ENCODE measurements at regions not wholly inside any gene's neighbourhood (a gene's known extent, or its start where the extent isn't known, plus 50 kb on each side); places are given as distances from the start of the nearest gene placed in this dataset.
"Not testable (repeated sequence)": the region's sequence is repeated elsewhere in the genome, so short reads cannot be mapped to it uniquely, and the experiment has no call there.

- 58% methylated on average over 1 of the region's 1 CpG for WGBS (ENCODE audit: missing lambda C conversion rate)
- no peak for TF ChIP-seq CTCF (IDR thresholded peaks at IDR 0.05)
- TF ChIP-seq ELK1 (IDR thresholded peaks at IDR 0.05; ENCODE audit: low read depth, low read length): no peak
- TF ChIP-seq POLR2A (IDR thresholded peaks at IDR 0.05; ENCODE audit: low read length): no peak
- TF ChIP-seq GATA3 (IDR thresholded peaks at IDR 0.05; ENCODE audit: borderline replicate concordance): no peak
- no peak for TF ChIP-seq FOSB (CRISPR knock-in tag; IDR thresholded peaks at IDR 0.05)
- TF ChIP-seq RFX5 (IDR thresholded peaks at IDR 0.05): no peak
- TF ChIP-seq CEBPB (IDR thresholded peaks at IDR 0.05): no peak
- no peak for TF ChIP-seq FOXS1 (CRISPR knock-in tag; IDR thresholded peaks at IDR 0.05)
- no peak for TF ChIP-seq HDAC2 (IDR thresholded peaks at IDR 0.05)
- TF ChIP-seq SREBF2 (IDR thresholded peaks at IDR 0.05): no peak
- no peak for TF ChIP-seq KDM5A (IDR thresholded peaks at IDR 0.05)
- no peak for DNase-seq (ENCODE audit: low read depth in 1 of 2, low spot score in 1 of 2)
- no peak overlapping the region for H3K4me3 ChIP-seq
- ChIA-PET POLR2A (no interaction called here), CTCF (no interaction called here)
- H3K9me3 ChIP-seq: no peaks in the 10 kb centered on the region
- H3K4me2 ChIP-seq: no peak overlapping the region
- FAIRE-seq: no peak
- H3K27ac ChIP-seq: no peak overlapping the region
- ATAC-seq: no peak
- H3K4me1 ChIP-seq: no peaks in the 10 kb centered on the region
These were observed 197.5 kb upstream of the SEMA6A start for GRCh38 chr5:116772152-116772501.

GRCh38 chr5:116771466-116772151 is 197.0 kb upstream of the SEMA6A start:
- WGBS (ENCODE audit: missing lambda C conversion rate): 57% methylated on average over 9 of the region's 9 CpGs
- Histone ChIP-seq H3K4me3 (no peak overlapping the region), H3K4me1 (0 out of 3 replicates have a peak, but pooled peaks cover 4% of the 10 kb centered on the region), H3K4me2 (no peak overlapping the region), H3K27ac (no peak overlapping the region), H3K9me3 (no peaks in the 10 kb centered on the region)
- ATAC-seq: no peak
- no peak for DNase-seq (ENCODE audit: low read depth in 1 of 2, low spot score in 1 of 2)
- TF ChIP-seq CBX2 (IDR thresholded peaks at IDR 0.05; ENCODE audit: borderline replicate concordance, low read depth): no peak
- CTCF ChIA-PET: no interaction called here
- no peak for FAIRE-seq
- POLR2A ChIA-PET: no interaction called here

GRCh38 chr5:116769953-116770352 is 195.3 kb upstream of the SEMA6A start:
- CTCF ChIA-PET; ATAC-seq; H3K4me2 ChIP-seq; H3K4me3 ChIP-seq; POLR2A ChIA-PET; H3K9me3 ChIP-seq; H3K27ac ChIP-seq; FAIRE-seq; DNase-seq (ENCODE audit: low read depth in 1 of 2, low spot score in 1 of 2): not testable (repeated sequence)
- WGBS (ENCODE audit: missing lambda C conversion rate): 83% methylated on average over 2 of the region's 2 CpGs
- H3K4me1 ChIP-seq: peaks cover 19% of the 10 kb centered on the region

- Histone ChIP-seq H3K4me3 (no peak overlapping the region), H3K4me2 (no peak overlapping the region), H3K4me1 (peaks cover 19% of the 10 kb centered on the region), H3K9me3 (no peaks in the 10 kb centered on the region), H3K27ac (no peak overlapping the region)
- ChIA-PET CTCF (no interaction called here), POLR2A (no interaction called here)
- TF ChIP-seq FOXS1 (CRISPR knock-in tag; IDR thresholded peaks at IDR 0.05): no peak
- TF ChIP-seq CBX2 (IDR thresholded peaks at IDR 0.05; ENCODE audit: borderline replicate concordance, low read depth): no peak
- no peak for TF ChIP-seq ZSCAN20 (CRISPR knock-in tag; IDR thresholded peaks at IDR 0.05)
- no peak for TF ChIP-seq NPAS2 (CRISPR knock-in tag; IDR thresholded peaks at IDR 0.05; ENCODE audit: borderline replicate concordance)
- TF ChIP-seq FOSB (CRISPR knock-in tag; IDR thresholded peaks at IDR 0.05): no peak
- no peak for TF ChIP-seq SMC3 (IDR thresholded peaks at IDR 0.05)
- no peak for TF ChIP-seq FOSL2 (IDR thresholded peaks at IDR 0.05)
- no peak for TF ChIP-seq FOSL2 (CRISPR knock-in tag; IDR thresholded peaks at IDR 0.05)
- no peak for TF ChIP-seq RFX5 (IDR thresholded peaks at IDR 0.05)
- no peak for TF ChIP-seq RAD21 (conservative IDR thresholded peaks at IDR 0.05 in 1 of 2, IDR thresholded peaks at IDR 0.05 in 1 of 2)
- no peak for TF ChIP-seq RNF2 (IDR thresholded peaks at IDR 0.05; ENCODE audit: borderline replicate concordance, low read depth)
- TF ChIP-seq NFE2L2 (conservative IDR thresholded peaks at IDR 0.05; ENCODE audit: low read length): no peak
- TF ChIP-seq BCL3 (IDR thresholded peaks at IDR 0.05): no peak
- no peak for TF ChIP-seq ZFP36 (IDR thresholded peaks at IDR 0.05; ENCODE audit: borderline replicate concordance, partially characterized antibody)
- no peak for TF ChIP-seq RARB (CRISPR knock-in tag; IDR thresholded peaks at IDR 0.05)
- TF ChIP-seq PHF8 (IDR thresholded peaks at IDR 0.05; ENCODE audit: borderline replicate concordance, low read depth): no peak
- TF ChIP-seq ESRRA (IDR thresholded peaks at IDR 0.05; ENCODE audit: borderline replicate concordance, low read length): no peak
- TF ChIP-seq HES2 (IDR thresholded peaks at IDR 0.05): no peak
- WGBS (ENCODE audit: missing lambda C conversion rate): 76% methylated on average over 7 of the region's 7 CpGs
- ATAC-seq (no peak), DNase-seq (ENCODE audit: low read depth in 1 of 2, low spot score in 1 of 2) (no peak), FAIRE-seq (no peak)
These were observed 194.8 kb upstream of the SEMA6A start for GRCh38 chr5:116769470-116769869.
